ENCODE measurements at regions not wholly inside any gene's neighbourhood (a gene's known extent, or its start where the extent isn't known, plus 50 kb on each side); places are given as distances from the start of the nearest gene placed in this dataset.
A peak's percentile ranks its signal among the peaks of the same experiment; 100 is the strongest.

- in situ Hi-C loops (cut with MboI) = no loop called here
- H3K27ac ChIP-seq (ENCODE audit: extremely low read depth, low read depth, low read length) = no peak overlapping the region
- POLR2A ChIA-PET = interaction anchor here (1.0 to 1.6 kb wide), 3 partner anchors 9 to 27 kb away, joined by 3 to 4 read pairs (median 3); no protein-coding TSS in a partner anchor
- intact Hi-C loops (cut with micrococcal nuclease) = no loop called here
- H3K9me1 ChIP-seq (ENCODE audit: control insufficient read depth, insufficient read depth, low read length) = no peaks in the 10 kb centered on the region
- FAIRE-seq (no peak), DNase-seq (ENCODE audit: extremely low read depth in 1 of 4, low spot score in 3 of 4) (no peak), ATAC-seq (no peak)
- H3K9ac ChIP-seq (ENCODE audit: insufficient read depth in 1 of 2, low read depth in 2 of 2, low read length in 2 of 2) = no peak overlapping the region
- no peak overlapping the region for H3K4me2 ChIP-seq (ENCODE audit: insufficient read depth, low read length)
- no peaks in the 10 kb centered on the region for H3K79me2 ChIP-seq (ENCODE audit: control insufficient read depth, insufficient read depth, low read length)
- no TSS peak for BruUV-seq (replicated peaks)
- H3K4me3 ChIP-seq = no peak overlapping the region
- no peaks in the 10 kb centered on the region for H4K20me1 ChIP-seq (replicated peaks; ENCODE audit: control insufficient read depth, insufficient read depth, low read length)
- H3K9me3 ChIP-seq (replicated peaks; ENCODE audit: control insufficient read depth, insufficient read depth, low read depth, low read length) = no peaks in the 10 kb centered on the region
- H3K36me3 ChIP-seq (ENCODE audit: control insufficient read depth, insufficient read depth, low read length) = no peaks in the 10 kb centered on the region
- 11% methylated on average over 3 of the region's 3 CpGs for WGBS (ENCODE audit: insufficient coverage, low coverage, missing lambda C conversion rate)
- CTCF ChIA-PET (ENCODE audit: low intra/inter-chr PET ratio) = no interaction called here
- H2AFZ ChIP-seq (ENCODE audit: low read depth, low read length) = no peak overlapping the region
- H3K27me3 ChIP-seq (ENCODE audit: control insufficient read depth in 2 of 2, insufficient read depth in 2 of 2, low read length in 2 of 2) = no peaks in the 10 kb centered on the region
- peaks cover 5 to 21% of the 10 kb centered on the region in 2 experiments; a peak in 3 of 5 replicates for H3K4me1 ChIP-seq (replicated peaks in 1 of 2; ENCODE audit: control insufficient read depth in 2 of 2, insufficient read depth in 2 of 2, low read length in 2 of 2)
- TF ChIP-seq C11orf30 (IDR thresholded peaks at IDR 0.05; ENCODE audit: low read depth) = peak; percentile 58
- TF ChIP-seq ID3 (CRISPR knock-in tag; IDR thresholded peaks at IDR 0.05) = no peak
- TF ChIP-seq ID3 (tag; IDR thresholded peaks at IDR 0.05) = no peak
- no peak for TF ChIP-seq CAMTA2 (CRISPR knock-in tag; conservative IDR thresholded peaks at IDR 0.05)
- no peak for TF ChIP-seq ZNF277 (CRISPR knock-in tag; IDR thresholded peaks at IDR 0.05; ENCODE audit: borderline replicate concordance)
- TF ChIP-seq AFF1 (IDR thresholded peaks at IDR 0.05; ENCODE audit: low read depth in 1 of 2, partially characterized antibody in 2 of 2) = no peak
- no peak for TF ChIP-seq EGR1 (conservative IDR thresholded peaks at IDR 0.05)
- no peak for TF ChIP-seq MAZ (CRISPR knock-in tag; conservative IDR thresholded peaks at IDR 0.05 in 1 of 2, IDR thresholded peaks at IDR 0.05 in 1 of 2)
- no peak for TF ChIP-seq CREB3L1 (IDR thresholded peaks at IDR 0.05; ENCODE audit: borderline replicate concordance, low read depth)
- TF ChIP-seq ZSCAN32 (CRISPR knock-in tag; IDR thresholded peaks at IDR 0.05) = no peak
- TF ChIP-seq ESRRA (IDR thresholded peaks at IDR 0.05; ENCODE audit: borderline replicate concordance, low read depth) = peak; percentile 71; the same call in 1 of the 2 replicates
- no peak for TF ChIP-seq MTA1 (IDR thresholded peaks at IDR 0.05; ENCODE audit: borderline replicate concordance)
- TF ChIP-seq FIP1L1 (IDR thresholded peaks at IDR 0.05; ENCODE audit: low read depth, low read length, poor library complexity, severe bottlenecking) = no peak
These were observed 50.2 kb upstream of the ATP1A1 start for GRCh38 chr1:116322752-116323405.

Data from K562 (cell line).